Muscle of leg (tissue), 3 donors: ENCODE measurements at regions not wholly inside any gene's neighbourhood (a gene's known extent, or its start where the extent isn't known, plus 50 kb on each side); places are given as distances from the start of the nearest gene placed in this dataset.

Experiments used
- DNase-seq: peaks from one replicate; pipeline ENCODE4 v3.0.0; 2013
- H3K27ac ChIP-seq: one replicate; pipeline ENCODE4 v1.5.1; 2013; ENCODE audit warnings: mild to moderate bottlenecking, low read length, control low read depth
- H3K27me3 ChIP-seq: one replicate; pipeline ENCODE4 v1.6.1; 2013; ENCODE audit warnings: low read length; ENCODE audit not compliant: control insufficient read depth, insufficient read depth
- H3K36me3 ChIP-seq: one replicate; pipeline ENCODE4 v1.6.1; 2013; ENCODE audit warnings: low read length; ENCODE audit not compliant: control insufficient read depth, insufficient read depth
- H3K4me1 ChIP-seq: one replicate; pipeline ENCODE4 v1.6.1; 2013; ENCODE audit warnings: low read length; ENCODE audit not compliant: control insufficient read depth, insufficient read depth
- H3K4me3 ChIP-seq: one replicate; pipeline ENCODE4 v1.5.1; 2013; ENCODE audit warnings: low read length, control low read depth
- H3K9me3 ChIP-seq: replicated peaks from 2 replicates; pipeline ENCODE4 v1.6.1; 2013; ENCODE audit warnings: low read depth, low read length; ENCODE audit not compliant: control insufficient read depth
- WGBS: methylation state at CpG from one replicate; pipeline ENCODE4 v1.1.5; 2013; ENCODE audit warnings: missing lambda C conversion rate; ENCODE audit not compliant: insufficient coverage; 5-methylcytosine and 5-hydroxymethylcytosine counted together

DNA sequence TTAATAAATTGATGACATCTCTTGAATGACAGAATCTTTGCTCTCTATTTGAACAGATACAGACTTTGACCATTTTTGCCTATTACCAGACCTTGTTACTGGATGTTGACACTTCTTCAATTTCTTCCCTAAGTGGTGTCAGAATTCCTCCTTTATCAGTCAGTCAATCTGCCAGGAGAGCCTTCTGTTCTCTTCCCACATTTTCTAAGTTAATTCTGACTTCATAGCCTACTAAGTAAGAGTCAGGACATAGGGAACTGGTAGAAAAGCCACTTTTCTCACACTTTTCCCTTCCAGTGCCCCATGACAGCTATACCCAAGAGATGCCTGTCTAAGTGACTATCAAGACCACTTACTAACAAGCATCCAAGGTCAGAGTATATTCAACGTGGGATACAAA is 1187.5 kb upstream of the NXPH2 start:
- H3K27me3 ChIP-seq, result no peaks in the 10 kb centered on the region
- no peak overlapping the region for H3K4me3 ChIP-seq
- no peaks in the 10 kb centered on the region for H3K9me3 ChIP-seq
- no CpG with 5 or more reads among the region's 1 CpG for WGBS
- H3K4me1 ChIP-seq, result no peaks in the 10 kb centered on the region
- no peaks in the 10 kb centered on the region for H3K36me3 ChIP-seq
- H3K27ac ChIP-seq, result no peak overlapping the region
- no peak for DNase-seq

DNA sequence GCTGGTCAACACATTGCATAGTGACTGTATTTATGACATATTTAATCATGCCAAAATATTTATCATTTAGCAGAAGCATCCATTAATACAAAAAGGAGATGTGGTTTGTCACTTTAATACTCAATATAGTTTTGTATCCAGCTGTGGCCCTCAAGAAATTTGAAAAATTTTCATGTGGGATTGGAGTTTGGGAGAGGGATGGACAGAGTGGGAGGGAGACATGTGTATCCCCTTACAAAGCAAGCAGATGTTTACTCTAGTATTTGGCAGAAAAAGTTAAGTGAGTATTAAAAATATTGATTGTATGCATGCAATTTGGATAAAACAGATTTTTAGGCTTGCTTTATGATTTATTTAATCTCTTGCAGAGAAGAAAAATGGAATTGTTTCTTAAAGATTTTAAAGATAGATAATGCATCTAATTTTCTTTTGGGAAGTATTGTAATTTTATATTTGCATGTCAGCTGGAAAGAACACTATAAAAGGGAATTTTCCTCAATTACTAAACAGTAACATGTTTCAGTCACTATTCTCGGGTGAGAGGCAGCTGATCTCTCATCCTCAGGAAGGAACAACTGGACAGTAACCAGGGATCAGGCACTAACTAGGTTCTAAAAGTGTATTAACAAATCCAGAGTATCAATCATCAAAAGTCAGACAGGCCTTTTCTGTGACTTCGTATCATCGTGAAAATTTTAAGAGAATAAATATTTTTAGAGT is 1184.7 kb upstream of the NXPH2 start:
- peak overlapping the region; percentile 10 for H3K27ac ChIP-seq
- no peaks in the 10 kb centered on the region for H3K36me3 ChIP-seq
- H3K27me3 ChIP-seq, result no peaks in the 10 kb centered on the region
- no peaks in the 10 kb centered on the region for H3K9me3 ChIP-seq
- H3K4me1 ChIP-seq, result no peaks in the 10 kb centered on the region
- H3K4me3 ChIP-seq, result no peak overlapping the region
- WGBS, result no CpG with 5 or more reads among the region's 3 CpGs
- DNase-seq, result peak; percentile 71

DNA sequence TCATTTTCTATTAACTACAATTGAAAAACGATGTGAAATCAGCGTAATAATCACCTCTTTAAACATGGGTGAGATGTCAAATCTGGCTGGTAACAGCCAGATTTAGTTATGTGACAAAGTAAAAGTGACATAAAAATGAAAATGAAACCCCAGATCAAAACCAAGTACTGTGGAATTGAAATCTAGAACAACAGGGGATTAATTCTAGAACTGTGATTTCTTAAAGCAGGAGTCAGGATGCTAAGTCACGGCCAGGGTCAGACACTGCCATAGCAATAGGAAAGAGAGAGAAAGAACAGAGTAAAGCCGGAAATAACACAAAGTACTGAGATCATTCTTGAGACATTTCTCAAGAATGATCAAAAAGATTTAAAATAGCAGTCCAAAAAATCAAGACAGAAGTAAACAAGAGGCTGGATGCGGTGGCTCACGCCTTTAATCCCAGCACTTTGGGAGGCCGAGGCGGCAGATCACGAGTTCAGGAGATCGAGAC is 1183.7 kb upstream of the NXPH2 start:
- Histone ChIP-seq H3K27me3 (no peaks in the 10 kb centered on the region), H3K27ac (no peak overlapping the region), H3K9me3 (no peaks in the 10 kb centered on the region), H3K4me1 (no peaks in the 10 kb centered on the region), H3K36me3 (no peaks in the 10 kb centered on the region), H3K4me3 (no peak overlapping the region)
- 82% methylated on average over 2 of the region's 10 CpGs for WGBS
- peak; percentile 1 for DNase-seq

DNA sequence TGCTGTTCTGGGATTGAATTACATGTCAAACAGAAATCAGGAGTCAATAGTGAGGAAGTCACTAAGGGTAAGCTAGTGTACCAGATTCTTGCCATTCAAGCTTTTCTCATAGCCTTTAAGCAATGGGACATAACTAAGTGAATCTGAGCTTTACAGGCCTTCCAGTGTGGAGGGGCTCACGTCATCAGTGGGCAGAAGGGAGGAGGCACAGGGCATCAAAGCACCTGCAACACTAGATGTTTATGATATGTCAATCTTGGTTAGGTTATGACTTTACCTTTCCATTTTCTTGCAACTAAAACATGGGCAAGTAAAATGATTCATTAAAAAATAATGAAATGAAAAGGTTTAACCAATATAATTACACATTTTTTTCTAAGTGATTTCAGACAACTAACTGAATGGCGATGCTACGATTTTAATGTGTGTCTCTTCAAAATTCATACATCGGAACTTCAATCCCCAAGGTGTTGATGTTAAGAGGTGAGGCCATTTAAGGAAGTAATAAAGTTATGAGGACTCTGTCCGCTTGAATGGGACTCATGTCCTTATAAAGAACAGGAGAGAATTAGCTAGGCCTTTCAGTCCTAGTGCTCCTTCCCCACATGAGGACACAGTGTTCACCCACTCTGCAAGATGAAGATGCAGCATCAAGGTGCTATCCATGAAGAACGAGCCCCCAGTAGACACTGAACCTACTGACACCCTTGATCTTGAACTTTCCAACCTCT is 1169.2 kb upstream of the NXPH2 start:
- DNase-seq, result no peak
- H3K36me3 ChIP-seq, result no peaks in the 10 kb centered on the region
- WGBS, result no CpG with 5 or more reads among the region's 6 CpGs
- no peaks in the 10 kb centered on the region for H3K4me1 ChIP-seq
- no peaks in the 10 kb centered on the region for H3K9me3 ChIP-seq
- H3K27me3 ChIP-seq, result no peaks in the 10 kb centered on the region
- H3K27ac ChIP-seq, result no peak overlapping the region
- H3K4me3 ChIP-seq, result no peak overlapping the region

DNA sequence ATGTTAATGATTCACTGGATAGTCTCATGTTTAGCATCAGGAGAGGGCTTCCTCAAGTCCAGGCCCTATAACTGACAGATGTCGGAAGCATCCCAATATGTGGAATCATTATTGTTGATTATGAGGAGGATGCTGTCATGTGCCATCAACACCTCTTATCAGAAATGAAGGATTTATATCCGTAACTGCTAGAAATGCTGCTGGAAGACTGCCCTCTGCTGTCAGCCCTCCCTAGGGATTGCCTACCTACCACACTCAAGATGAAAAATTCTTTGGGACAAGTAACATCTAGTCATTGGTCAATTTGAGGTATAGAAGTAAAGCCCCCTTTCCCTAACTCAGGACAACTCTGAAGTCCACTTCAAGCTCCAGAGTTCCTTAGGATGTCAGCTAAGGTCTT is 1166.5 kb upstream of the NXPH2 start:
- no peaks in the 10 kb centered on the region for H3K27me3 ChIP-seq
- H3K36me3 ChIP-seq, result no peaks in the 10 kb centered on the region
- H3K27ac ChIP-seq, result no peak overlapping the region
- no peaks in the 10 kb centered on the region for H3K9me3 ChIP-seq
- H3K4me1 ChIP-seq, result no peaks in the 10 kb centered on the region
- DNase-seq, result no peak
- no peak overlapping the region for H3K4me3 ChIP-seq
- WGBS, result no CpG with 5 or more reads among the region's 2 CpGs

DNA sequence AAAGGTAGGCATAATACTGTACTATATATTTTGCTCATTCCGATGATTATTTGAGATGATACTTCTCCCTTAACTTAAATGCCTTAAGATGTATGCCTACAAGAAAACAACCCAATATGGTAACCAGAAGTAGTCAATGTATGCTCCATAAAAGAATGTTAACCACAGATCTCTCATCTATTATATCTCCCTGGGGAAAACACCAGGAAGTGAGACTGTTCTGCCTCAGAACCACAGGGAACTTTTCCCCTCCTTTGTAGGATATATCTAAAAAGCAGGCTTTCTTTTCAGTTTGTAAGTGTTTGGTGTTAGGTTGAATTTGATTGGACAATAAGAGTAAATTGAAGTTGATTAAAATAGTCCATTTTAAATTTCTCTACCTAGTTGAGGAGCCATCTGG is 1160.5 kb upstream of the NXPH2 start:
- Histone ChIP-seq H3K4me3 (no peak overlapping the region), H3K36me3 (no peaks in the 10 kb centered on the region), H3K4me1 (no peaks in the 10 kb centered on the region), H3K27me3 (no peaks in the 10 kb centered on the region), H3K9me3 (no peaks in the 10 kb centered on the region), H3K27ac (no peak overlapping the region)
- DNase-seq, result no peak
- no CpG with 5 or more reads among the region's 1 CpG for WGBS

DNA sequence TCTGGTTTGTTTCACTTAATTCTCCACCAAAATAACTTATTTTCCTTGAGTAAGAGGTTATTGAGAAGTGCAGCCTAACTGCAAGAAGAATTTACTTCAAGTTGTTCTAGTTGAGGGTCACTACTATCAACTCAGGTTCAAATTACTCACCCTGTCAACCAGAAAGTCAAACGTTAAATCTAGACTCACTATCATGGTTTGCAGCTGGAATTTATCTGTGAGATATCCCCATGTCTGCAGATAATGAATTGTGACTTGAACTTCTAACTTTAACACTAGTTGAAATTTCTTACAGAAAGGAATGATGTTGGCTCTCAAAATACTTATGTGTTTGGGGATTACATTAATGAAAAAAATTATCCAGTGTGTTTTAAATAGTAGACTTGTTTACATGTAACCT is 1145.7 kb upstream of the NXPH2 start:
- no peak for DNase-seq
- no peaks in the 10 kb centered on the region for H3K36me3 ChIP-seq
- H3K27me3 ChIP-seq, result no peaks in the 10 kb centered on the region
- no CpG with 5 or more reads among the region's 1 CpG for WGBS
- no peak overlapping the region for H3K4me3 ChIP-seq
- H3K9me3 ChIP-seq, result no peaks in the 10 kb centered on the region
- no peaks in the 10 kb centered on the region for H3K4me1 ChIP-seq
- no peak overlapping the region for H3K27ac ChIP-seq

DNA sequence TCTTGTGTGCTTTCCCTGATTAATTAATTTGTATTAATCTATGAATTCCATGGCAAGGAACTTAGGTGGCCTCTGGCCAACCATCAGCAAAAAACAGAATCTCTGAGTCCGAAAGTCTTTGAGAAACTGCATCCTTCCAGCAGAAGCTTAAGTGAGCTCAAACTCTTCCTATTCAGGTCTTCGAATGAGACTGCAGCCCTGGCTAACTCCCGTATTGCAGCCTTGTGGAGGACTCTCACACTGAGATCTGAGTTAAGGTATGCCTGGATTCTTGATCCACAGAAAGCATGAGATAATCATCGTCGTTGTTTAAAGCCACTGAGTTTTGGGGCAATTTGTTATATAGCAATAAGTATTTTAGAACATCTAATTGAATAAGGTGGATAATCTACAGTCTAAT is 1143.9 kb upstream of the NXPH2 start:
- H3K9me3 ChIP-seq, result no peaks in the 10 kb centered on the region

DNA sequence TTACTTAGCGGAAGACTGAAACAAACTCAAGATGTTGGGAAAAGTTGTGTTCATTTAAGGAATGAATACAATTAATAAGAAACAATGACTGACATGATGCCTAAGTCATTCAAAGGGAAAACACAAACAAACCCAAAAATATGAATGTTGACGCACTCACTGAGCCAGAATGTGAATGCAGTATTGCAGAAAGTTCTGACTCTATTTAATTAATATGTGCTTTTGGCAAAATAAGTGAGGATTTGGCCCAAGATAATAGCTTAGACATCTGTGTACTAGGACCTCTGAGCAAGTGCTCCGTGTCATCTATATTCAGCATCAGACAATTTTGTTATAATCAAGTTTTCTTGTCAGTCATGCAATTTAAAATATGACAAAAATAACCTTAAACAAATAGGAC is 1138.8 kb upstream of the NXPH2 start:
- no peak for DNase-seq
- Histone ChIP-seq H3K9me3 (no peaks in the 10 kb centered on the region), H3K4me1 (no peaks in the 10 kb centered on the region), H3K36me3 (no peaks in the 10 kb centered on the region), H3K4me3 (no peak overlapping the region), H3K27ac (no peak overlapping the region), H3K27me3 (no peaks in the 10 kb centered on the region)
- no CpG with 5 or more reads among the region's 3 CpGs for WGBS

More for the DNA sequence above, 1143.9 kb upstream of the NXPH2 start:
- Histone ChIP-seq H3K27ac (no peak overlapping the region), H3K4me1 (no peaks in the 10 kb centered on the region), H3K4me3 (no peak overlapping the region), H3K27me3 (no peaks in the 10 kb centered on the region), H3K36me3 (no peaks in the 10 kb centered on the region)
- no peak for DNase-seq
- no CpG with 5 or more reads among the region's 5 CpGs for WGBS

DNA sequence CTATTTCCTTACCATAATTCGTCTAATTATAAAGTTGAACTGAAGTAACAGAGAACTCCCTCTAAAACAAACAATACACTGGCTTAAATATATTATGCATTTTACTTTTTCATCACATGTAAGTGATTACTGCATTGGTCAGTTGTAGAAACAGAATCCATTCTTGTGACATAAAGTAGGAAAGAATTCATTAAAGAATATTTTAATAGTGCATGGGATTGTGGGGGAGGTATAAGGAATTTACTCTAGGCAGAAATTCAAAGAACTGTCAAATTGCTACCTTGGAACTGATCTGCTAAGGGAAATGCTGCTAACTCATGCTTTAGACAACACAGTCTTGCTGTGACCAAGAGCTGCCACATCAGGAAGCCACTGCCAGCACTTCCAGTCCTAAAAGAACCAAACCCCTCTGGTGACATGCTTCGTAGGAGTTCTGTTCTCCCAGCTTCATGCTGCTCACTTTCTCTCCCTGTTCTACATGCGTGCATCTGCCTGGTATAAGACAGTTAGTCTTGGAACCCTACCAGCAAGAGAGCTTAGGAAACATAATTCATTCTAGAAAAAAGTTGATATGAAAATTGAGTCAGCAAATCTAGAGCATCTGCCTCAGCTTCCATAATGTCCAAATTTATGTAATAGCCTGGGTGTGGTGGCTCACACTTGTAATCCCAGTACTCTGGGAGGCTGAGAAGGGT is 1137.6 kb upstream of the NXPH2 start:
- Histone ChIP-seq H3K4me3 (no peak overlapping the region), H3K9me3 (no peaks in the 10 kb centered on the region), H3K27ac (no peak overlapping the region), H3K4me1 (no peaks in the 10 kb centered on the region), H3K36me3 (no peaks in the 10 kb centered on the region), H3K27me3 (no peaks in the 10 kb centered on the region)
- WGBS, result 60% methylated on average over 1 of the region's 3 CpGs
- no peak for DNase-seq
